ENCODE measurements at regions not wholly inside any gene's neighbourhood (a gene's known extent, or its start where the extent isn't known, plus 50 kb on each side); places are given as distances from the start of the nearest gene placed in this dataset.

DNA sequence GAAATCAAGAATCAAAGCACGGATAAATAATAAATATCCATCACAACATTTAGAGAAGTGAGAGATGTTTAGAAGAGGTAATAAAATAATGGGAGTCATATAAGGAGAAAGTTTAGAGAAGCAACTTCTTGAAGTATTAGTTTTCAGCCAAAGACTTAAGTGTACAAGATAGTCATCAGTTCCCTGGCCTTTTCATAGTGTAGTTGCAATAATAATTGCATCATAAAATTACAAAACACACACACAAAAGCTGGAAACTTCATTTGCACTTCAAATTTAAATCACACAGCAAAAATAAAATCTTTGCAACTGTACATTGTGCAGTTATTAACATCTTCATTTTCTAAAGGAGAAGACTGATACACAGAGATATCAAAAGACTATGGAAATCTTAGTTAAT lies 319.1 kb upstream of the RGMB start:
- no peak for DNase-seq (ENCODE audit: missing footprints)
- intact Hi-C loops (cut with DNase I): no loop called here
- ATAC-seq: no peak

DNA sequence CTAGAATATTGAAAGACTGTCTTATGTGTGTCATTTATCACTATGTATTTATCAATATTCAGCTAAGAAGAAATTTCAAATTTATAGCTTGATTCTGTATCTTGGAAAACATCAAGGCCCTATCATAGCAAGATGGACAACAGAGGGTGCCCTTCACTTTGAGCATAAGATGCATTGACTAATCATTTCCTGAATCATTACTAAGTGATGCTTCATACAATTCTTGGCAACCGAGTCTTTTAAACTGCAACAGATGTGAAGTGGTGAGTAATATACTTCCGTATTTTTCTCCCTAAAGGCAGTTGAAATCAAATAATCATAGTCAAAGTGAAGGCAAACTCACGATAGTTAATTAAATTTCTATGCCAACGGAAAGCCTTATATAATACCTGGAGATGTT lies 318.6 kb upstream of the RGMB start:
- intact Hi-C loops (cut with DNase I): no loop called here
- peak; percentile 48 for ATAC-seq
- DNase-seq (ENCODE audit: missing footprints): no peak

DNA sequence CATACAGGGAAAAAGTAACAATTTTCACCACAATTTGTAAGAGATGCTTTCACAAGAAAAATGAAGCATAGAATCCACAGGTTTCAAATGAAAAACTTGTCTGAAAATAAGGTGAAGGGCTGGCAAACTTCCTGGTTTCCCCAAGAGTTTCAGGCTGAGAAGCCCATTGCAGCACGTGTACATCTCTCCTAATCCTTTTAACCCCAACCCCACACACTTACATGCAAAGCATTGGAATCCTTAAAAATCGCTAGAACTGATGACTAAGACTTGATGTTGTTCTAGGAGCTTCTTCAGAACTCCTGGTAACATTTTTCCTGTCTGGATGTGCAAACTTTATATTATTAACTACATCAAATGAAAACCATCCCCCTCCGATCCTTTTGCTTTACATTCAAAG lies 317.8 kb upstream of the RGMB start:
- no peak for DNase-seq (ENCODE audit: missing footprints)
- no peak for ATAC-seq
- intact Hi-C loops (cut with DNase I): no loop called here

DNA sequence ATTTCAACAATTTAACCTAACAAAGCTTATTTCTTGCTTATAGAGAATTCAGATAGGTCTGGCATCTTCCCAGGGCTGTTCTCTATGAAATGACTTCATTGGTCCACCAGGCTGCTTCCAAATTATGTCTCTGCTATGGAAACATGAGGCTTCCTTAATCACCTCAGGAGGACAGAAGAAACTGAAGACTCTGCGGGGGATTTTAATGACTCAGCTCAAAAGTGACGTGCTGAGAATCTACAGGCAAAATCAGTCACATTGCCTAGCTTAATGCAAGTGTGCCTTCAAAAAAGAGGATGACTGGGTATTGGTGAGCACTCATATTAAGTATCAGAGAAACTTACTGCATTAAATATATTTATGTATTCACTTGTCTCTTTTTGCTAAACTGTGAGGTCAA lies 315.5 kb upstream of the RGMB start:
- DNase-seq (ENCODE audit: missing footprints) (no peak), ATAC-seq (no peak)
- intact Hi-C loops (cut with DNase I): no loop called here

DNA sequence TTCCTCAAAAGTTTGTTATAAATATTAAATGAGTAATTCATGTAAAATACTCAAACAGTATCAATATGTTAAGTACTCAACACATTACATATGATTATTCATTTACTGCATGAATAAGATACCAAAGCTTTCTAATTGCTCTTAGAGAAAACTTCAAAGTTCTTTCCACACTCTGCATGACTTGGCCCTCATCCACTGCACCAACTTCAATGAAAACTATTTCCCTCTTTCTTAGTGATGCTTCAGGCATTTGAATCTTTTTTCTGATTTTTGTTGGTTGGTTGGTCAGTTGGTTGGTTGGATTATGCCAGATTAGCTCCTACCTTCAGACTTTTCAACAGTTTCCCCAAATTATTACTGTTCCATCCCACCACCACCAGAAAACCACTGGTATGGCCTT lies 314.7 kb upstream of the RGMB start:
- ATAC-seq (no peak), DNase-seq (ENCODE audit: missing footprints) (no peak)
- intact Hi-C loops (cut with DNase I): no loop called here

DNA sequence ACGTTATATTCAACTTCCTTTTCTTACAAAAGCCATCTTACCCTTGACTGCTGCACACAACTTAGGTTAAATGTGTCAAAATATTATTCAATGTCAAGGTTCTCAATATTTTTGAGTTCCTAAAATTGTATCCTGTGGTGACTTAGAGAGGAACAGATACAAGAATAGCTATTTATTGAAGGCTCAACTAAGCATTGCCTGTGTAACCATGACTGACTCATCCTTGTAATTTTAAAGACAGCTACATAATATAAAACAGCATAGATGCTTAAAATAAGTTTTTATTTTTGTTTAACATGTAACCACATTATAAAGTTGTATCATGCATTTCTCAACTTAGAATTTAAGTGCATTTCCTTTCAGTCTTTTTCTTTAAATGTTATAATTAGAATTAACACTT lies 312.9 kb upstream of the RGMB start:
- DNase-seq (ENCODE audit: missing footprints) (no peak), ATAC-seq (no peak)
- intact Hi-C loops (cut with DNase I): no loop called here

DNA sequence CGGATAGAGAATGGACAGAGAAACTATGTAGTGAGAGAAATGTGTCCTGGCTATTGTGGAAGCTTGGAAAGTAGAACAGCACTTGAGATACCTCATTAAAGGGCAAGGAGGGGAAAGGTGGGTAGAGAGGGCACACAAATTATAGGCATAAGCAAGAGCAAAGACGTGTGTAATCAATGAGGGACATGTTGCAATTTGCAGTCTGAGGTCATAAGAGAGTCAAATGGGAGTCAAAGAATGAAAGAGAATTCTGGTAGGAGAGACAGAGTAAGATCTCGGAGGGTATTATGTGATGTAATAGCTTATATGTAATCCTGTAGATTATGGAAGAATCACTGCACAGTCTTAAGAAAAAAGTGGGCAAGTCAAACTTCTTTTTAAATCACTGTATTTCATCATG lies 312.0 kb upstream of the RGMB start:
- ATAC-seq: no peak
- DNase-seq (ENCODE audit: missing footprints): no peak
- intact Hi-C loops (cut with DNase I): no loop called here

DNA sequence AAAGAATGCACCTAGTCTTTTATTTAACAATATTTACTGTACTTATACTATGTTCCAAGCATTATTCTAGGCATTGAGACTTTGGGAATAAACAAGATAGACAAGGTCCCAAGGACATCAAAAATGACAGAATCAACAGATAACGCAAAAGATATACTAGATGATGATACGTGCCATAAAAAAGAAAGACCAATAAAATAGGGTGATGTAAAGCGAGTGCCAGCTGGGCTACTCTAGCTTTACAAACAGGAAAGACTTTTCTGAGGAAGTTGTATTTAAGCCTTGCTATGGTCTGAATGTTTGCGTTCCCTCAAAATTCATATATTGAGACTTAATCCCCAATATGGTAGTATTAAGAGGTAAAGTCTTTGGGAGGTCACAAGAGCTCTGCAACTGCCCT lies 310.2 kb upstream of the RGMB start:
- intact Hi-C loops (cut with DNase I): no loop called here
- no peak for ATAC-seq
- DNase-seq (ENCODE audit: missing footprints): no peak

DNA sequence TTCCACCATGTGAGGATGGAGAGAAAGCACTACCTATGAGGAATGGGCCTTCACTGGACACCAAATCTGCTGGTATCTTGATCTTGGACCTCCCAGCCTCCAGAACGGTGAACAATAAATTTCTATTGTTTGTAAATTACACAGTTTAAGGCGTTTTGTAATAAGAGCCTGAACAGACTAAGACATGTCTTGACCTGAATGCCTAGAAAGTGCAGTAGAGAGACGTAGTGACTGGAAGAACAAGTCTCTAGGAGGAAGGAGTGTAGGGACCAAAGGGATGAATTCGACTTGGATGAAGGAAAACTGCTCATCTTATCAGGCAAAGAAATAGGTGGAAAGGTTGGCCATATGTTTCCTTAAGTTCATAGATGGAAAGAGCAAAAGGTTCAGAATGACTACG lies 309.8 kb upstream of the RGMB start:
- no peak for ATAC-seq
- no peak for DNase-seq (ENCODE audit: missing footprints)
- intact Hi-C loops (cut with DNase I): no loop called here

DNA sequence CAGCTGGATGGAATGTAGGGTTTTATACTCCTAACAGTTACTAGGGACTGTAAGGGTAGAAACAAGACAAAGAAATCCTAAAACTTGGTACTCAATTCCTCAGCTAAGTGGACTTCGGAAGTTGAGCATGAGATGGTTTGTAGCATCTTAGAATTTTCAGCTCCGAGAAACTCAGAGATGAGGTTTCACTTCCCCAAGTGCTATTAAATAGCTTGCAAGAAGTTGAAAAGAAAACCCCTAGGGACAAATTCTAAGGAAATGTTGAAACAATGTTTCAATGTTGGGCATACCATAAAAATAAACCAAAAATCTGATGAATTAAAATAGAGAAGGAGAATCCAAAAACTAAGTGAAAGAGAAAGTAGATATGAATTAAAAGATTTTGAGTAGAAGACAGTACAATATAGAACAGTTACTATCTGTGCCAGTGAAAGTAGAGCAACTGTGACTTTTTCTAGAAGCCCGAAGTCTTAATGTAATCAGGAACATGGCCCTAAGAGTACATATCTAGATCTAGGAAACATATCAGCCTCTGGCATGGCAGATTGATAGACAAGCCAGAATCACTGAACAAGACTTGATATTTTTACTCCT lies 308.6 kb upstream of the RGMB start:
- DNase-seq (ENCODE audit: missing footprints) (no peak), ATAC-seq (no peak)
- intact Hi-C loops (cut with DNase I): no loop called here

DNA sequence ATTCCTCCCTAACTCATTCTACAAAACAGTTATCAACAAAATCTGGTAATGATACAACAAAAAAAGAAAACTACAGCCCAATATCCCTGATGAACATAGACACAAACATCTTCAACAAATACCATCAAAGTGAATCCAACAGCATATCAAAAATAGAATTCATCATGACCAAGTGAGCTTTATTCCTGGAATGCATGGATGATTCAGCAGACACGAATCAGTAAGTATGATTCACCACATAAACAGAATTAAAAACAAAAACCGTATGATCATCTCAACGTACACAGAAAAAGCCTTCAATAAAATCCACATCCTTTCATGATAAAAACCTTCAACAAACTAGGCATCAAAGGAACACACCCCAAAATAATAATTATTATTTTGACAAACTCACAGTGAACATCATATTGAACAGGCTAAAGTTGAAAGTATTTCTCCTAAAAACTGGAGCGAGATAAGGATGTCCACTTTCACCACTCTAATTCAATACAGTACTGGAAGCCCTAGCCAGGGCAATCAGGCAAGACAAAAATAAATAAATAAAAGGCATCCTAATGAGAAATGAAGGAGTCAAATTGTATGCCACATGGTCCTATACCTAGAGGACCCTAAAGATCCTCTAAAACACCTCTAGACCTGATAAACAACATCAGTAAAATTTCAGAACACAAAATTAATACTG lies 305.1 kb upstream of the RGMB start:
- intact Hi-C loops (cut with DNase I): no loop called here
- DNase-seq (ENCODE audit: missing footprints) (no peak), ATAC-seq (no peak)

DNA sequence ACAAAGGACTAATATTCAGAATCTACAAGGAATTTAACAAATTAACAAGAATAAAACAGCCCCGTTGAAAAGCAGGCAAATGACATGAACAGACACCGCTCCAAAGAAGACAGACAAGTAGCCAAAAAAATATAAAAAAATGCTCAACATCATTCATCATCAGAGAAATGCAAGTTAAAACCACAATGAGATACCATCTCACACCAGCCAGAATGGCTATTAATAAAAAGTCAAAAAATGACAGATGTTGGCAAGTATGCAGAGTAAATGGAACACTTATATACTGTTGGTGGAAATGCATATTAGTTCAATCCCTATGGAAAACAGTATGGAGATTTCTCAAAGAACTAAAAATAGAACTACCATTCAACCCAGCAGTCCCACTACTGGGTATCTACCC lies 302.7 kb upstream of the RGMB start:
- no peak for ATAC-seq
- no peak for DNase-seq (ENCODE audit: missing footprints)
- intact Hi-C loops (cut with DNase I): no loop called here

DNA sequence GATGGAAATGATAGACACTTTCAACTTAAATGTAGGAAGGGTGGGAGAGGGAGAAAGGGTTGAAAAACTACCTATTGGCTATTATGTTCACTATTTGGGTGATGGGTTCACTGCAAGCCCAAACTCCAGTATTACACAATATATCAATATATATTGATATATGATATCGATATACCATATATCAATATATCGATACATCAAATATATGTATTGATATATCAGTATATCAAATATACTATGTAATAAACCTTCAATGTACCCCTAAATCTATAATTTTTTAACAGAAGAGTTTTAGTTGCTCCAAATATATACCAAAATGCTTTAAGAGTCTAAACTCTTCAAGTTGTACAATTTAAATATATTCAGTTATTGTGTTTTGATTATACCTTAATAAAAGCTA lies 302.0 kb upstream of the RGMB start:
- intact Hi-C loops (cut with DNase I): no loop called here
- no peak for DNase-seq (ENCODE audit: missing footprints)
- no peak for ATAC-seq

DNA sequence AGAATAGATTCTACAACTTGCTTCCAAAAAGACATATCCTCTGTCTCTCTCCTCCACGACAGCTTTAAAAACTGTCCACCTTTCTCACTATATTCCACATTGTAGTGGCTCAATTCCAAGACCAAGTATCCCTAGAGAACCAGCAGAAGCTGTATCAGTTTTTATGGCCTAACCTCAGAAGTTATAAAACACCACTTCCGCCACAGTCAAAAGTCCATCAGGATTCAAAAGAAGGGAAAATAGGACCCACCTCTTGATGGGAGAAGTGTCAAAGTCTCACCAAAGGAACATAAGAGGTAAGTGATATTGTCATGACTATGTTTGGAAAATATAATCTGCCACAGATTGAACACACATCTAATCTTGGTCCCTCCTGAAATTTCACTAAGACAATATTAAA lies 299.2 kb upstream of the RGMB start:
- no peak for DNase-seq (ENCODE audit: missing footprints)
- no peak for ATAC-seq
- intact Hi-C loops (cut with DNase I): no loop called here

DNA sequence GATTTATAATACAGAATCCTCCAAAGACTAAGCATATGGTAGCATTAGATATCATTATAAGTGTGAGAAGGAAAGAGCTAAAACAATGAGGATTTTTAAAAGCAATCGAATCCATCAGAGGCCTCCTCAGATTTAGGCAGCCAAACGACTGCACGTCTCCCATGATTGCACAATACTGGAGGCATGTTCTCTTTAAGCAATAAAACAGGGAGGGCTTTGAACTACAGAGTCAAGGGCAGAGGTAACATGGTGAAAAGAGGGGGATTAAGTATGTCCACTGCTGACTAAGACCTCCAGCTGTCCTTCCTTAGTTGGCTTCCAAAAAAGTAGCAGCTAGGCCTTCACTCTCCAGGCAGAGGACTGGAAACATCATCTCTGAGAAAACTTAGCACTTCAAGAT lies 298.7 kb upstream of the RGMB start:
- intact Hi-C loops (cut with DNase I): no loop called here
- peak; percentile 52 for ATAC-seq
- DNase-seq (ENCODE audit: missing footprints): no peak

DNA sequence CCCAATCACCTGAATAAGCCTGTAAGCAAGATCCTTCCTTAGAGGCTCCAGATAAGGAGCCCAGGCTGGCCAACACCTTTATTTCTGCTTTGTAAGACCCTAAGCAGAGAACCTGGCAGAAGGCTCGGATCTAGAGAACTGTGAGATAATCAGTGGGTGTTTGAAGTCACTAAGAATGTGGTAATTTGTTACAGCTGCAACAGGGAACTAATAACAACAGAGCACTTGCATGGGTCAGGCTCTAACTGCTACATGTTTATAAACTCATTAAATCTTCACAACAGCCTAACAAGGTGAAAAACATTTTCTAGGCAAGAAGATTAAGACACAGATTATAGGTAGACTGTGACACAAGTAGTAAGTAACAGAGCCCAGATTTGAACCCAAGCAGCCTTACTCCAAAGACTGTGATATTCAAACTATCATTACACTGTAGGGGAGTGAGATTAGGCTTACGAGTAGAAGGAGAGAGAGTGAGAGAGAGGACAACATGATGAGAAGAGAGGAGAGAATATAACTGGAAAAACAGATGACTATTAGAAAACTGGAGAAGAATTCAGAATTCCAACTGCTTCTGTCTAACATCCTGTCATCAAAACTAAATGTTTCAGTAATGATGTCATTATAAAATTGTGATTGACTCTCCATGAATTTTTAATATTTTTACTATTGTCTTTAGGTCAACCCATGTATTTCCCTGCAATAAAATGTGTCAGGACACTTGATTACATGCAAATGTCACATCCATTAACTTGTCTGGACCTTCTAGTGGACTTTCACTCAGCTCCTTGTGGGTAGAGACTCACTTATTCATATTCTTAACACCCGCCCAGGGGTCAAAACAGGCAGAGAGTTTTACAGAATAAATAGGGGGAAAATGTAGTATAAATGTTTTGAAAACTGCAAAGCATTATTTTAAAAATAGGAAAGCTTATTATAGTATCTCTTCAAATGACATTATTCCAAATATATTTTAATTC lies 290.9 kb upstream of the RGMB start:
- DNase-seq (ENCODE audit: missing footprints) (no peak), ATAC-seq (no peak)

DNA sequence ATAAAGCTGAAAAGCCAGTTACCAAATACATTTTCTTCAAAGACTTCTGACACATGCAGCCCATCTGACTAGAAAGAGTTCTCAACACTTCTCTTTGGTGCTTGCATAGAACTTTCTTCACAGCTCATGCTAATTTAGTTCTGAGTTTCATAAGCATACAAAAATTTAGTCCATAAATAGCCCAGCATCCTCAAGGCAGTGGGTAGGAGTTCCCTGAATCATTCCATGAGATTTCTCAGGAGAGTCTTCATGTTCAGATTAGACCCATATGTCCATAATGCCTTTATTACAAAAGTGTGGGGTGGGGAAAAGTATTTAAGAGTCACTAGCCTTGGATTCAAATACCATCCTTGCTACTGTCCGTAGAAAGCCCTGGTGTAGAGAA lies 290.2 kb upstream of the RGMB start:
- DNase-seq (ENCODE audit: missing footprints) (no peak), ATAC-seq (no peak)
- intact Hi-C loops (cut with DNase I): no loop called here

More for the DNA sequence above, 290.9 kb upstream of the RGMB start:
- intact Hi-C loops (cut with DNase I): no loop called here

DNA sequence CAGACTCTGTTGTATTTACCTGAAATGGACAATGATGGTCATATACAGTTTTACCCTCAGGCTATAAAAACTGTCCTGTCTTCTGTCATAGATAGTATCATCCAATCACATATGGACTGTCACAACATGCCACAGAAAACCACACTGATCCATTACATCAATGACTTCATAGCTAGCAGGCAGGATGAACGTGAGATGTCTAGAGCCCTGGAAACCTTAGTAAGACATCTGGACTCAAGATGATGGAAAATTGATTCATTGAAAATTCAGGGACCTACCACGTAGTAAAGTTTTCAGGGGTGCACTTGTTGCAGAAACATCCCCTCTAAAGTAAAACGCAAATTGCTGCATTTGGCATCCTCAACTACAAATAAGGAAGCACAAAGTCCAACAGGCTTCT lies 284.4 kb upstream of the RGMB start:
- ATAC-seq (no peak), DNase-seq (ENCODE audit: missing footprints) (no peak)
- intact Hi-C loops (cut with DNase I): no loop called here

DNA sequence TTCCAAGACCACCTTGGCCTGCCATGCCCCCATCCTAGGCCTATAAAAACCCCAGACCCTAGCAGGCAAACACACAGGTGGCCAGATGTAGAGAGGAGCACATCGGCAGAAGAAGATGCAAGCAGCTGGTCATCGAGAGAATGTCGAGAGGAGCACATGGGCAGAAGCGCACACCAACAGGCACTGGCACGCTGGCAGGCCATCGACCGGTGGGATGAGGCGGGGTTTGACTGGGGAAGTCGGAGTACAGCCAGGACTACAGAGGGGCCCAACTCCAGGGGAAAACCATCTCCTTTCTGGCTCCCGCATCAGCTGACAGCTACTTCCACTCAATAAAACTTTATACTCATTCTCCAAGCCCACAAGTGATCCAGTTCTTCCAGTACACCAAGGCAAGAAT lies 283.1 kb upstream of the RGMB start:
- no peak for DNase-seq (ENCODE audit: missing footprints)
- intact Hi-C loops (cut with DNase I): no loop called here
- no peak for ATAC-seq

DNA sequence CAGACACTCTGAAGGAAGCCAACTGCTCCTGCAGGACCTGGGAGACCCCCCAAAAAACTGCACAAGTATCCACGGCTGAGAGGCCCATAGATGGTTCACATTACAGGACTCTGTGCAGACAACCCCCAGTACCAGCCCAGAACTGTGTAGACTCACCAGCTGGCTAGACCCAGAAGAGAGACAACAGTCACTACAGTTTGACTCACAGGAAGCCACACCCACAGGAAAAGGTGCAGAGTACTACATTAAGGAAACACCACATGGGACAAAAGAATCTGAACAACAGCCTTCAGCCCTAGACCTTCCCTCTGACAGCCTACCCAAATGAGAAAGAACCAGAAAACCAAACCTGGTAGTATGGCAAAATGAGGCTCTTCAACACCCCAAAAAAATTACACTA lies 281.2 kb upstream of the RGMB start:
- intact Hi-C loops (cut with DNase I): no loop called here

More for the DNA sequence above, 281.2 kb upstream of the RGMB start:
- DNase-seq (ENCODE audit: missing footprints) (no peak), ATAC-seq (no peak)
